MM.1S (cell line): ENCODE measurements at regions not wholly inside any gene's neighbourhood (a gene's known extent, or its start where the extent isn't known, plus 50 kb on each side); places are given as distances from the start of the nearest gene placed in this dataset.

Source experiments
- CTCF ChIP-seq: fragments of 300-600 bp; sonication (generic); IDR thresholded peaks from 2 replicates; pipeline ENCODE4 v1.5.1; 2016; ENCODE audit warnings: antibody characterized with exemption, low read length, mixed read lengths
- EZH2 ChIP-seq: fragments of 300-600 bp; sonication (generic); optimal IDR thresholded peaks from 2 replicates; pipeline ENCODE3; 2017; ENCODE audit warnings: low read depth, mild to moderate bottlenecking, antibody characterized with exemption, low read length, mixed read lengths
- EZH2phosphoT487 ChIP-seq: fragments of 300-600 bp; sonication (generic); IDR thresholded peaks from 2 replicates; pipeline ENCODE4 v1.6.1; 2018; ENCODE audit warnings: antibody characterized with exemption, low read length

- TF ChIP-seq CTCF: no peak
- TF ChIP-seq EZH2: no peak
- no peak for TF ChIP-seq EZH2phosphoT487
These were observed 690.2 kb upstream of the DPPA4 start for GRCh38 chr3:110027446-110028080.
